ENCODE measurements at regions not wholly inside any gene's neighbourhood (a gene's known extent, or its start where the extent isn't known, plus 50 kb on each side); places are given as distances from the start of the nearest gene placed in this dataset.

- DNase-seq: no peak
- TF ChIP-seq CTCF (IDR thresholded peaks at IDR 0.05): no peak
- no peaks in the 10 kb centered on the region for H3K27me3 Mint-ChIP-seq (ENCODE audit: insufficient read depth)
- H3K36me3 Mint-ChIP-seq (ENCODE audit: low read depth): no peaks in the 10 kb centered on the region
- no peaks in the 10 kb centered on the region for H3K9me3 Mint-ChIP-seq
- H3K27ac Mint-ChIP-seq: peak overlapping the region; percentile 27; the same call in 1 of the 2 replicates
- no peak overlapping the region for H3K4me3 Mint-ChIP-seq
- H3K4me1 Mint-ChIP-seq (ENCODE audit: low read depth): peaks cover 33% of the 10 kb centered on the region
Observed at GRCh38 chr6:10303608-10304506, 111.0 kb downstream of the TFAP2A start.

GRCh38 chr6:10302566-10303235, 112.2 kb downstream of the TFAP2A start:
- Mint-ChIP-seq H3K36me3 (ENCODE audit: low read depth) (no peaks in the 10 kb centered on the region), H3K4me1 (ENCODE audit: low read depth) (peaks cover 40% of the 10 kb centered on the region), H3K4me3 (no peak overlapping the region), H3K27me3 (ENCODE audit: insufficient read depth) (no peaks in the 10 kb centered on the region), H3K9me3 (no peaks in the 10 kb centered on the region), H3K27ac (no peak overlapping the region)
- TF ChIP-seq CTCF (IDR thresholded peaks at IDR 0.05): no peak
- DNase-seq: no peak

DNA sequence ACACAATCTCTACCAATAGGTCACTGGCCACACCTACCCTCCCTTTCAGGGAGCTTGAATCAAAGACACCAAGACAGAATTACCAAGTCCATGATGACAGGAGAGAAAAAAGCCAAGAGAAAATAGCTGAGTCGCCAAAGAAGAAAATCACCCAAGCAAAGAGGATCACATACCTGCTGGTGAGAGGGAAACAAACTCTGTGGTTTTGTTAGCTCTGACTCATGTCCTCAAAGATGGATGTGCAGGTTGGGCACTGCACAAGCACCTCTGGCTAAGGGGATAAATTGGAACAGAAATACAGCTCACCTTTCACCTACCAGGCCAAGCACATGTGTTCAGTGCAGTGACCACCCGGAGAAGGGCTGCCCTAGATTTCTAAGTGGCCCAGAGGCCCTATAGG, 114.8 kb downstream of the TFAP2A start:
- H3K27ac Mint-ChIP-seq: no peak overlapping the region
- no peak overlapping the region for H3K4me3 Mint-ChIP-seq
- no peaks in the 10 kb centered on the region for H3K36me3 Mint-ChIP-seq (ENCODE audit: low read depth)
- H3K9me3 Mint-ChIP-seq: no peaks in the 10 kb centered on the region
- H3K4me1 Mint-ChIP-seq (ENCODE audit: low read depth): peaks cover 30% of the 10 kb centered on the region
- no peaks in the 10 kb centered on the region for H3K27me3 Mint-ChIP-seq (ENCODE audit: insufficient read depth)
- DNase-seq: no peak
- no peak for TF ChIP-seq CTCF (IDR thresholded peaks at IDR 0.05)

- H3K27ac Mint-ChIP-seq: peak overlapping the region; percentile 53; the same call in 1 of the 2 replicates
- DNase-seq: peak; percentile 43
Observed at GRCh38 chr6:10297832-10298231, 117.0 kb downstream of the TFAP2A start.

GRCh38 chr6:10278746-10279145, 136.1 kb downstream of the TFAP2A start:
- TF ChIP-seq CTCF (IDR thresholded peaks at IDR 0.05): no peak
- Mint-ChIP-seq H3K27me3 (ENCODE audit: insufficient read depth) (no peaks in the 10 kb centered on the region), H3K9me3 (peaks cover 5% of the 10 kb centered on the region; the same call in 1 of the 2 replicates), H3K27ac (no peak overlapping the region), H3K36me3 (ENCODE audit: low read depth) (peaks cover 16% of the 10 kb centered on the region), H3K4me3 (no peak overlapping the region), H3K4me1 (ENCODE audit: low read depth) (peaks cover 40% of the 10 kb centered on the region)
- no peak for DNase-seq

More at GRCh38 chr6:10297832-10298231, 117.0 kb downstream of the TFAP2A start:
- TF ChIP-seq CTCF (IDR thresholded peaks at IDR 0.05): no peak
- Mint-ChIP-seq H3K9me3 (no peaks in the 10 kb centered on the region), H3K4me1 (ENCODE audit: low read depth) (peaks cover 20% of the 10 kb centered on the region), H3K4me3 (no peak overlapping the region), H3K27me3 (ENCODE audit: insufficient read depth) (no peaks in the 10 kb centered on the region), H3K36me3 (ENCODE audit: low read depth) (no peaks in the 10 kb centered on the region)

All from HFFc6 (cell line).